Muscle of back (tissue), 3 donors: ENCODE measurements at regions not wholly inside any gene's neighbourhood (a gene's known extent, or its start where the extent isn't known, plus 50 kb on each side); places are given as distances from the start of the nearest gene placed in this dataset.

Experiments used
- DNase-seq, 3 donors: peaks; one replicate each; pipeline versions ENCODE4 v3.0.0 to v3.0.0-alpha.2; 2013

GRCh38 chr16:86975445-86975844 lies 341.7 kb downstream of the C16orf95 start:
- peak in 2 of 3 donors; percentile 44 to 85 for DNase-seq

GRCh38 chr16:86977076-86977676 lies 340.0 kb downstream of the C16orf95 start:
- DNase-seq, result no peak

GRCh38 chr16:86978445-86979030 lies 338.7 kb downstream of the C16orf95 start:
- DNase-seq, result no peak

- DNase-seq, result no peak
Observed at GRCh38 chr16:86979061-86979460, 338.1 kb downstream of the C16orf95 start.

- DNase-seq, result no peak
Observed at GRCh38 chr16:86979984-86980553, 337.1 kb downstream of the C16orf95 start.

- no peak for DNase-seq
Observed at GRCh38 chr16:86980644-86981043, 336.5 kb downstream of the C16orf95 start.

GRCh38 chr16:86982347-86982596 lies 334.9 kb downstream of the C16orf95 start:
- DNase-seq, result no peak

GRCh38 chr16:86982912-86983311 lies 334.3 kb downstream of the C16orf95 start:
- no peak for DNase-seq

- no peak for DNase-seq
Observed at GRCh38 chr16:86983621-86984020, 333.6 kb downstream of the C16orf95 start.

GRCh38 chr16:86984343-86984742 lies 332.8 kb downstream of the C16orf95 start:
- DNase-seq, result no peak

GRCh38 chr16:86984991-86985647 lies 332.1 kb downstream of the C16orf95 start:
- DNase-seq, result no peak

- no peak for DNase-seq
Observed at GRCh38 chr16:86985648-86986015, 331.6 kb downstream of the C16orf95 start.

GRCh38 chr16:86986136-86986535 lies 331.1 kb downstream of the C16orf95 start:
- DNase-seq, result no peak

GRCh38 chr16:86986809-86987487 lies 330.2 kb downstream of the C16orf95 start:
- DNase-seq, result no peak

GRCh38 chr16:86987746-86988670 lies 329.2 kb downstream of the C16orf95 start:
- no peak for DNase-seq

- DNase-seq, result no peak
Observed at GRCh38 chr16:86988920-86989696, 328.1 kb downstream of the C16orf95 start.

GRCh38 chr16:86990451-86990850 lies 326.7 kb downstream of the C16orf95 start:
- DNase-seq, result no peak

GRCh38 chr16:86991679-86992078 lies 325.5 kb downstream of the C16orf95 start:
- DNase-seq, result no peak

GRCh38 chr16:86992587-86992986 lies 324.6 kb downstream of the C16orf95 start:
- DNase-seq, result no peak

GRCh38 chr16:86993426-86994110 lies 323.6 kb downstream of the C16orf95 start:
- no peak for DNase-seq
